ENCODE measurements at regions not wholly inside any gene's neighbourhood (a gene's known extent, or its start where the extent isn't known, plus 50 kb on each side); places are given as distances from the start of the nearest gene placed in this dataset.
"Not testable (repeated sequence)": the region's sequence is repeated elsewhere in the genome, so short reads cannot be mapped to it uniquely, and the experiment has no call there.

DNA sequence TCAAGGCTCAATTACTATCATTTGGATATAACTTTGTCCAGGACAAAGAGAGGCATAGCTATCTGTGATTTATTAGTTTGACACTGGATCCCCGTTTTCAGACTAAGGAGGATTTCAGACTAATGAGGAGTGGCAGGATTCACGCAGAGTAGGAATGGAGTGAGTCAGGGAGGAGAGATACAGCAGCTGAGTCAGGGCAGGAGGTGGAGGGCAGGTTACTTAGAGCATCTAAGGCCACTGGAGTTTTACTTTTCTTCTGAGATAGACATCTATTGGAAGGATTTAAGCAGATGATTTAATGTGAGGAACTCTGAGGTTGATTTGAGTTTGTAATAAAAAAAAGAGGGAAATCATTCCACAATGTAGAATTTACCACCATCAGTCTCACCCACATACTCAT, 110.6 kb downstream of the RPIA start:
- 40 to 42% methylated on average over 2 of the region's 2 CpGs for WGBS, 2 experiments
- not testable (repeated sequence) for H3K36me3 ChIP-seq (ENCODE audit: control insufficient read depth, insufficient read depth, low read length); H3K9me3 ChIP-seq (ENCODE audit: control insufficient read depth, low read length); H3K27me3 ChIP-seq (ENCODE audit: control insufficient read depth, insufficient read depth, low read length, poor library complexity, severe bottlenecking); H3K4me3 ChIP-seq (ENCODE audit: insufficient read depth, low read depth, low read length); H3K27ac ChIP-seq (ENCODE audit: insufficient read depth, low read depth, low read length, poor library complexity, severe bottlenecking); H3K4me1 ChIP-seq (ENCODE audit: control insufficient read depth, insufficient read depth, low read length)

DNA sequence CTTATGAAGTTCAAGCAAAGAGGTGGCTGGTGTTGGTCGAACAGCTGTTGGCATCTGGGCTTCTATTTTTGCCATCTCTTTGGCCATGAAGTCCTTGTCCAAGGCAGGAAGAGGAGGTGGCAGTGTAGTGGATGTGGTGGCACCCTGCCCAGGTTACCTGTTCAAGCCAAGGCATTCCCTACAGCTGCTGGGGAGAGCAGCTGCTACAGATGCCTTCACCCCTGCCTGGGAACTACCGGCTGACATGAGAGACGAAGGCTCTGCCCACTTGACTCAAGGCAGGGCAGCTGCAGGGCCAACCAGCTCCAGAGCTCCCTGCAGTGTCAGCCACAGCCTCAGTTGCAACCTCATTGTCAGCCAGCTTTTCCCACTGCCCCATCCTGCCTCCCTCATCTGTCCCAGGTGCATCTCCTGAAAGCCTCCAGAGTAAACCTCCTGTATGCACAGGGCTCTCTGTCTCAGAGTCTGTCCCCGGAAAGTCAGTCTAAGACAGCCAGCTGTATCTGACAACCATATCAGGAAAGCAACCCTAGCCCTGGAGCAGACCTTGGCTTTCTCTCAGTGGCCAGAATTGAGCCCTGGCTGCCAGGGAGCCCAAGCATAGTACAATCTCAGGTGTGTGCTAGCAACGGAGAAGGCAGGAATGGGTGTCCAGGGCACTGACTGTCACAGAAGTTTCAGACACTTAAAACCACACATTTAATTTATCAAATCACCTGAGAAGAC, 115.9 kb downstream of the RPIA start:
- no peaks in the 10 kb centered on the region for H3K36me3 ChIP-seq (ENCODE audit: control insufficient read depth, insufficient read depth, low read length)
- WGBS, 2 experiments, result 90 to 92% methylated on average over 5 of the region's 5 CpGs
- no peaks in the 10 kb centered on the region for H3K9me3 ChIP-seq (ENCODE audit: control insufficient read depth, low read length)
- H3K4me1 ChIP-seq (ENCODE audit: control insufficient read depth, insufficient read depth, low read length), result no peaks in the 10 kb centered on the region
- H3K27ac ChIP-seq (ENCODE audit: insufficient read depth, low read depth, low read length, poor library complexity, severe bottlenecking), result no peak overlapping the region
- no peak overlapping the region for H3K4me3 ChIP-seq (ENCODE audit: insufficient read depth, low read depth, low read length)
- no peaks in the 10 kb centered on the region for H3K27me3 ChIP-seq (ENCODE audit: control insufficient read depth, insufficient read depth, low read length, poor library complexity, severe bottlenecking)

DNA sequence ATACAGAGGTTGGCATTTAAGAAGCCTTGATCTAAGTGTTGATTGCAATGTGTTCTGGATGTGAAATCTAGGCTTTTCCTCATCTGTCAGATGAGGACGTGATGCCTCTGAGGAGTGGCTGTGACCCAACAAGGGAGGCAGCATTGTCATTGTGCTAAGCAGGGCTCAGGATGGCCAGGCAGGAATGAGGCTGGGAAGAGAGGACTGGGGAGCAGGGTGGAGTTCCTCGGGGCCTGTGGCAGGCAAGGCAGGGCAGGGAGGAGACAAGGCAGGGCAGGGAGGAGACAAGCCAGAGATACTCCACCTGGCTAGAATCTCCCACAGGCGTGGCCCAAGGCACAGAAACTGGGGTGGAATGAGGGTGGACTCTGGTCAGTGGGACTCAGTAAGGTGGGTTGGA, 116.6 kb downstream of the RPIA start:
- no peak overlapping the region for H3K27ac ChIP-seq (ENCODE audit: insufficient read depth, low read depth, low read length, poor library complexity, severe bottlenecking)
- H3K4me1 ChIP-seq (ENCODE audit: control insufficient read depth, insufficient read depth, low read length), result no peaks in the 10 kb centered on the region
- 82 to 90% methylated on average over 3 of the region's 3 CpGs for WGBS, 2 experiments
- H3K27me3 ChIP-seq (ENCODE audit: control insufficient read depth, insufficient read depth, low read length, poor library complexity, severe bottlenecking), result no peaks in the 10 kb centered on the region
- no peak overlapping the region for H3K4me3 ChIP-seq (ENCODE audit: insufficient read depth, low read depth, low read length)
- no peaks in the 10 kb centered on the region for H3K9me3 ChIP-seq (ENCODE audit: control insufficient read depth, low read length)
- H3K36me3 ChIP-seq (ENCODE audit: control insufficient read depth, insufficient read depth, low read length), result no peaks in the 10 kb centered on the region

DNA sequence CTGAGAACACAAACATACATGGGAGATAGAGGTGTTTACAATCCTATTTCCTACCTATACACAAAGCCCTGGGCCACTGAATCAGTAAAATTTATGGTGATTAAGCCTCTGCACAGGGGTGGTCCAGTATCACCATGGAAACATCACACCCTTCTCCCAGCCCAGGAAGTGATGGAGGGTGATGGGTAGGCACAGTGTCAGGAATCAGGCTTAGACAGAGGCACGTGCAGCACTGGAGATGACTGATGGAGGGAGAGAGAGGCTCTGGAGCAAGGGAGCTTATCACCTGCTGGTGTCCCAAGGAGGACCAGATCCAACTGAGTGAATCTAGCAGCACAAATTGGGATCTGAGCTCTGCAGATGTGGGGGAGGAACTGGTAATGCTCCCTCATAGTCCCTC, 117.2 kb downstream of the RPIA start:
- no peaks in the 10 kb centered on the region for H3K27me3 ChIP-seq (ENCODE audit: control insufficient read depth, insufficient read depth, low read length, poor library complexity, severe bottlenecking)
- WGBS, 2 experiments, result 77 to 90% methylated on average over 1 of the region's 1 CpG
- no peak overlapping the region for H3K4me3 ChIP-seq (ENCODE audit: insufficient read depth, low read depth, low read length)
- no peaks in the 10 kb centered on the region for H3K9me3 ChIP-seq (ENCODE audit: control insufficient read depth, low read length)
- H3K4me1 ChIP-seq (ENCODE audit: control insufficient read depth, insufficient read depth, low read length), result no peaks in the 10 kb centered on the region
- H3K27ac ChIP-seq (ENCODE audit: insufficient read depth, low read depth, low read length, poor library complexity, severe bottlenecking), result no peak overlapping the region
- no peaks in the 10 kb centered on the region for H3K36me3 ChIP-seq (ENCODE audit: control insufficient read depth, insufficient read depth, low read length)

DNA sequence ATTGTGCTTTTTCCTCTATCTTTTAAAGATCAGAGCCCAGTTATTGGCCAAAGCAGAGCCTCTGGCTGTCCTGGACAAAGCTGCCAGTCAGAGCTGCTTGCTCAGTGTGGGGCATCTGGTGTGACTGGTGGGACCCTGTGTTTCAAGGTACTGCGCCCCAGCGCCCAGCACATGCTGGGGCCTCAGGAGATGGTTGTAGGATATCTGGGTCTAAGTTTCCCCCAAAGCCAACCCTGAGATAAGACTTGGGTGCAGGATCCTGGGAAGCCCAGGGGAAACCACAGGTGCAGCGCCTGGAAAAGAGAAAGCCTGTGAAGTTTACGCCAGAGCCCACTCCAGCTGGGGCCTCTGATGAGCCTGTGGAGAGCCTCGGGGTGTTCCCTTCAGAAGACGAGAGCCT, 117.7 kb downstream of the RPIA start:
- WGBS, 2 experiments, result 91 to 97% methylated on average over 6 of the region's 6 CpGs
- Histone ChIP-seq H3K36me3 (ENCODE audit: control insufficient read depth, insufficient read depth, low read length) (no peaks in the 10 kb centered on the region), H3K27me3 (ENCODE audit: control insufficient read depth, insufficient read depth, low read length, poor library complexity, severe bottlenecking) (no peaks in the 10 kb centered on the region), H3K9me3 (ENCODE audit: control insufficient read depth, low read length) (no peaks in the 10 kb centered on the region), H3K4me3 (ENCODE audit: insufficient read depth, low read depth, low read length) (no peak overlapping the region), H3K4me1 (ENCODE audit: control insufficient read depth, insufficient read depth, low read length) (no peaks in the 10 kb centered on the region), H3K27ac (ENCODE audit: insufficient read depth, low read depth, low read length, poor library complexity, severe bottlenecking) (no peak overlapping the region)

DNA sequence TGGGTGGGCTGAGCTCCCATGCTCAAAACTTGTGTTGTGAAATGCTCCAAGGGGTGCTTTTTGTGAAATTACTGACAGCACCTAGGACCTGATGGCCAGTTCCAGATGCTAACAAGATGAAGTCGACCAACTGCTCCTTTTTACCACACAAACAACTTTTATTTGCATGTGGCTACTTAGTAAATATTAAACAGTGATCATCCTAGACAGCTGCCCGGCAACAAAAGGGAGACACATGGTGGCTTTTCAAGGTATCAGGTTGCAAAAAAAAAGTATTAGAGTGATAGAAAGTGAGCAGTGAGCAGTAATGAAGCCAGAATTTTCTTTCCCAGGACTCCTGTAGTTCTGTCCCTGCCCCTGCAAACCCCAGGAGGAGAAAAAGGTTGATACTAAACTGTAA, 118.5 kb downstream of the RPIA start:
- WGBS, 2 experiments, result 89 to 100% methylated on average over 1 to 2 of the region's 2 CpGs
- Histone ChIP-seq H3K27me3 (ENCODE audit: control insufficient read depth, insufficient read depth, low read length, poor library complexity, severe bottlenecking) (no peaks in the 10 kb centered on the region), H3K4me1 (ENCODE audit: control insufficient read depth, insufficient read depth, low read length) (no peaks in the 10 kb centered on the region), H3K36me3 (ENCODE audit: control insufficient read depth, insufficient read depth, low read length) (no peaks in the 10 kb centered on the region), H3K27ac (ENCODE audit: insufficient read depth, low read depth, low read length, poor library complexity, severe bottlenecking) (no peak overlapping the region), H3K4me3 (ENCODE audit: insufficient read depth, low read depth, low read length) (no peak overlapping the region), H3K9me3 (ENCODE audit: control insufficient read depth, low read length) (no peaks in the 10 kb centered on the region)

DNA sequence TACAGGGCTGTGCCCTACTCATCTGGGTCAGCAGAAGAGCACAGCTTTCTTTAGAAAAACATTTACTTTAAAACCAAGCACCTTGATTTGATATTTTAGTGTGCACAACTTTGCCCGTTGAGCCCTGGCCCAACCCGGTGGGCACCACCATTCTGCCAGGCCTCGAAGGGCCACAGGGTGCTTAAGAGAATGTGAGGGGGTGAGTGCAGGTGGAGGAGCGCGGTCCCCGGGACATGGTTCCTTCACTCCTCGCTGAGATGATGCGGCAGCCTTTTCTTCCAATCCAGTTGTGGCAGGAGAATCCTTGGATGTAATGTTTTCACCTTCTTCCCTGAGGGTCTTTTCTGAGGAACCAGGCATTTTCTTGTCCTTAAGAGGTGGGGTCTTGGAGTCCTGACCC, 119.0 kb downstream of the RPIA start:
- Histone ChIP-seq H3K27me3 (ENCODE audit: control insufficient read depth, insufficient read depth, low read length, poor library complexity, severe bottlenecking) (no peaks in the 10 kb centered on the region), H3K9me3 (ENCODE audit: control insufficient read depth, low read length) (no peaks in the 10 kb centered on the region), H3K4me1 (ENCODE audit: control insufficient read depth, insufficient read depth, low read length) (no peaks in the 10 kb centered on the region), H3K27ac (ENCODE audit: insufficient read depth, low read depth, low read length, poor library complexity, severe bottlenecking) (no peak overlapping the region), H3K4me3 (ENCODE audit: insufficient read depth, low read depth, low read length) (no peak overlapping the region), H3K36me3 (ENCODE audit: control insufficient read depth, insufficient read depth, low read length) (no peaks in the 10 kb centered on the region)
- 95 to 96% methylated on average over 8 of the region's 8 CpGs for WGBS, 2 experiments

DNA sequence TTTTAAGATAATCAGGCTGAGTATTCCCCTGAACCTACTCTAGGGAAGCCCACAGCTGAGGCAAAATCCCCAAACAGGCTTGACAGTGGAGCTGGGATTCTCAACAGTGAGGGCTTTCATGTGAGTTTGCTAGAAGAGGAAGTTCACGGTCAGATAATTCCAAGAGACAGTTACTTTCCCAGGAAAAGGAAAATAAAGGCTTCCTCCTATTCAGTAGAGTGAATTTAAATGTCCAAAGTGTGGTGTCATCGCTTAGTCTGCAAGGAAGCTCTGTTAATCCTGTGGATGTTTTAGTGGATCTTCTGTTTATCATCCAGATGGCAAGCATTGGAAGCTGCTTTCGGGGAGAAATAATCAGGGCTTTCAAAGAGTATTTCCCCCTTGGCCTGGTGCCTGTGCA, 119.8 kb downstream of the RPIA start:
- 87 to 93% methylated on average over 3 of the region's 3 CpGs for WGBS, 2 experiments
- Histone ChIP-seq H3K36me3 (ENCODE audit: control insufficient read depth, insufficient read depth, low read length) (no peaks in the 10 kb centered on the region), H3K9me3 (ENCODE audit: control insufficient read depth, low read length) (peaks cover 2% of the 10 kb centered on the region), H3K4me3 (ENCODE audit: insufficient read depth, low read depth, low read length) (no peak overlapping the region), H3K27me3 (ENCODE audit: control insufficient read depth, insufficient read depth, low read length, poor library complexity, severe bottlenecking) (no peaks in the 10 kb centered on the region), H3K4me1 (ENCODE audit: control insufficient read depth, insufficient read depth, low read length) (no peaks in the 10 kb centered on the region), H3K27ac (ENCODE audit: insufficient read depth, low read depth, low read length, poor library complexity, severe bottlenecking) (no peak overlapping the region)

DNA sequence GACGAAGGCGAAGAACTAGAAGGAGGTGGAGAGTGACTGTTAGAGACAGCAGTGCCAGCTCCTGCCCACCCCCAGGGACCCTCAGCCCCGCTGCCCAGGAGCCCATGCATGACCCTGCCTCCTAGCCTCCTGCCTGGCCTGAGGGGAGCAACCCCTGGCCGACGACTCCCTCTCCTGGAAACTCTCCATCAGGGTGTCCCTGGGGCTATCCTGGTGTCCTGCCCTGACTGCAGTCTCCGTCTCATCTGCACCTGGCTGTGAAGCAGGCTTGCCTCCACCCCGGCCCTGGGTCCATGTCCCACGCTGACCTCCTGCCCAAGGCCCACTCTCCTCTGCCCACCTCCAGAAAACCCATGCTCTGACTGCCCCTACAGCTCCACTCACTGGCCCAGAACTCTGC, 120.2 kb downstream of the RPIA start:
- Histone ChIP-seq H3K27me3 (ENCODE audit: control insufficient read depth, insufficient read depth, low read length, poor library complexity, severe bottlenecking) (no peaks in the 10 kb centered on the region), H3K36me3 (ENCODE audit: control insufficient read depth, insufficient read depth, low read length) (no peaks in the 10 kb centered on the region), H3K4me3 (ENCODE audit: insufficient read depth, low read depth, low read length) (no peak overlapping the region), H3K9me3 (ENCODE audit: control insufficient read depth, low read length) (peaks cover 2% of the 10 kb centered on the region), H3K27ac (ENCODE audit: insufficient read depth, low read depth, low read length, poor library complexity, severe bottlenecking) (no peak overlapping the region), H3K4me1 (ENCODE audit: control insufficient read depth, insufficient read depth, low read length) (no peaks in the 10 kb centered on the region)
- WGBS, 2 experiments, result 93% methylated on average over 8 of the region's 8 CpGs

DNA sequence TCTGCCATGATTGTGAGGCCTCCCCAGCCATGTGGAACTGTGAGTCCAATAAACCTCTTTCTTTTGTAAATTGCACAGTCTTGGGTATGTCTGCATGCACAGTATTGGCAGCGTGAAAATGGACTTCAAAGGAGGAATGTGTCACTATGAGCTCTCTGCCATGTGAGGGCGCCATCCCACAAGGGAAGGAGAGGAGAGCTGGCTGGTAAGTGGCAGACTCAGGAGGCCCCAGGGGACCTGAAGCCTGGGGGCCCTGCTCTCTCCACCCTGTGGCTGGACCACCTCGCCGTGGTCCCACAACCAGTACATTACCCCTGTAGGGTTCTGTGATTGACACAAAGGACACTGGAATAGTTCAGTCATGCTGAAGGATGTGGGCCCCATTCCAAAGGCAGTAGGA, 122.1 kb downstream of the RPIA start:
- Histone ChIP-seq H3K9me3 (ENCODE audit: control insufficient read depth, low read length) (peaks cover 2% of the 10 kb centered on the region), H3K27ac (ENCODE audit: insufficient read depth, low read depth, low read length, poor library complexity, severe bottlenecking) (no peak overlapping the region), H3K4me1 (ENCODE audit: control insufficient read depth, insufficient read depth, low read length) (no peaks in the 10 kb centered on the region), H3K36me3 (ENCODE audit: control insufficient read depth, insufficient read depth, low read length) (no peaks in the 10 kb centered on the region), H3K27me3 (ENCODE audit: control insufficient read depth, insufficient read depth, low read length, poor library complexity, severe bottlenecking) (no peaks in the 10 kb centered on the region), H3K4me3 (ENCODE audit: insufficient read depth, low read depth, low read length) (no peak overlapping the region)
- 88 to 90% methylated on average over 4 of the region's 4 CpGs for WGBS, 2 experiments

DNA sequence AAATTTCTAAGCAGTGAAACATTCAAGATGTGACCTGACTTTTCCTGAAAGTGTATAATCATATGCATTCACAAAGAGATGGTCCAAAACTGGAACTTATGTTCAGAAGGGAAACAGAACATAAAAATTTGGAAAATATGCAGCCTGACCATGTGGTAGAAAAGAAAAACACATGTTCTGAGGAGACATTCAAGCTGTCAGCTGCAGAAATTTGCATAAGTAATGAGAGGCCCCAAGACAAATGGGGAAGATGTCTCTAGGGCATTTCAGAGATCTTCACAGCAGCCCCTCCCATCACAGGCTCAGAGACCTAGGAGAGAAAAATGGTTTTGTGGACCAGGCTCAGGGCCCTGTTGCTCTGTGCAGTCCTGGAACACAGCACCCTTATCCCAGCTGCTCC, 123.8 kb downstream of the RPIA start:
- no peaks in the 10 kb centered on the region for H3K4me1 ChIP-seq (ENCODE audit: control insufficient read depth, insufficient read depth, low read length)
- H3K9me3 ChIP-seq (ENCODE audit: control insufficient read depth, low read length), result peaks cover 2% of the 10 kb centered on the region
- H3K36me3 ChIP-seq (ENCODE audit: control insufficient read depth, insufficient read depth, low read length), result no peaks in the 10 kb centered on the region
- no peak overlapping the region for H3K4me3 ChIP-seq (ENCODE audit: insufficient read depth, low read depth, low read length)
- H3K27ac ChIP-seq (ENCODE audit: insufficient read depth, low read depth, low read length, poor library complexity, severe bottlenecking), result no peak overlapping the region
- H3K27me3 ChIP-seq (ENCODE audit: control insufficient read depth, insufficient read depth, low read length, poor library complexity, severe bottlenecking), result no peaks in the 10 kb centered on the region

Measured in ectodermal cell (in vitro differentiated cells).